HFF-Myc (cell line): ENCODE measurements at regions not wholly inside any gene's neighbourhood (a gene's known extent, or its start where the extent isn't known, plus 50 kb on each side); places are given as distances from the start of the nearest gene placed in this dataset.
A peak's percentile ranks its signal among the peaks of the same experiment; 100 is the strongest.

Experiments
- DNase-seq: peaks from one replicate; pipeline ENCODE4 v3.0.0-alpha.2; 2011; ENCODE audit warnings: low read depth; ENCODE audit errors: extremely low read depth
- H3K4me3 ChIP-seq: replicated peaks from 2 replicates; pipeline ENCODE4 v1.5.1; 2011; ENCODE audit warnings: low read depth, mild to moderate bottlenecking, control low read depth, low read length
- TF ChIP-seq, protein P1 (sequence below): IDR thresholded peaks from 2 replicates; pipeline ENCODE4 v1.5.1; 2012; ENCODE audit warnings: mild to moderate bottlenecking, low read depth, low read length, control low read depth; ENCODE audit errors: missing control alignments

DNA sequence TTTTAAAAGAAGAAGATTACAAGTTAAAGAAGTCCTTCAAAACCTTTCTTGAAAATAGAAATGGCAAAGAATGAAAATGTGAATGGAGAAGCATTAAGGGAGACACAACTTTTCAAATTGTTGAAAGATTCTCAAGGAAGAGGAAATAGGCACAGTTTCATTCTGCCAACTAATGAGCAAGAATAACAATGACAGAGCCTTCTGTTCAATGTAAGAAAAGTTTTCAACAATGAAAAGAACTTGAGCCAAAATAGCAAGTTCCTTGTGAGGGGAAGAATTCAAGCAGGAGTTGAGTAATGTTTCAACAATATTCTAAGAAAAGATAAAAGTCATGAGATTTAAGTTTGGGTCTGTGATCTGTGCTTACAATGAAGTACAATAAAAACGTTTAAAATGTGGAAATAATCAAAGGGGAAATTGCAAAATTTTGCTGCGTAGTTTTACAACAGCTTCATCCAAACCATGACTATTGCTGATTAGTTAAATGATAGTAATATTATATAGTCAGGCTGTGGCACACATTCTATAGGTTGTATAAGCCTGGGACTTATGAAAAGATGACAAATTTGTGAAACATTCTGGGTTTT is 122.6 kb downstream of the METTL4 start:
- DNase-seq: no peak
- no peak overlapping the region for H3K4me3 ChIP-seq
- TF ChIP-seq, protein P1, sequence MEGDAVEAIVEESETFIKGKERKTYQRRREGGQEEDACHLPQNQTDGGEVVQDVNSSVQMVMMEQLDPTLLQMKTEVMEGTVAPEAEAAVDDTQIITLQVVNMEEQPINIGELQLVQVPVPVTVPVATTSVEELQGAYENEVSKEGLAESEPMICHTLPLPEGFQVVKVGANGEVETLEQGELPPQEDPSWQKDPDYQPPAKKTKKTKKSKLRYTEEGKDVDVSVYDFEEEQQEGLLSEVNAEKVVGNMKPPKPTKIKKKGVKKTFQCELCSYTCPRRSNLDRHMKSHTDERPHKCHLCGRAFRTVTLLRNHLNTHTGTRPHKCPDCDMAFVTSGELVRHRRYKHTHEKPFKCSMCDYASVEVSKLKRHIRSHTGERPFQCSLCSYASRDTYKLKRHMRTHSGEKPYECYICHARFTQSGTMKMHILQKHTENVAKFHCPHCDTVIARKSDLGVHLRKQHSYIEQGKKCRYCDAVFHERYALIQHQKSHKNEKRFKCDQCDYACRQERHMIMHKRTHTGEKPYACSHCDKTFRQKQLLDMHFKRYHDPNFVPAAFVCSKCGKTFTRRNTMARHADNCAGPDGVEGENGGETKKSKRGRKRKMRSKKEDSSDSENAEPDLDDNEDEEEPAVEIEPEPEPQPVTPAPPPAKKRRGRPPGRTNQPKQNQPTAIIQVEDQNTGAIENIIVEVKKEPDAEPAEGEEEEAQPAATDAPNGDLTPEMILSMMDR: no peak

DNA sequence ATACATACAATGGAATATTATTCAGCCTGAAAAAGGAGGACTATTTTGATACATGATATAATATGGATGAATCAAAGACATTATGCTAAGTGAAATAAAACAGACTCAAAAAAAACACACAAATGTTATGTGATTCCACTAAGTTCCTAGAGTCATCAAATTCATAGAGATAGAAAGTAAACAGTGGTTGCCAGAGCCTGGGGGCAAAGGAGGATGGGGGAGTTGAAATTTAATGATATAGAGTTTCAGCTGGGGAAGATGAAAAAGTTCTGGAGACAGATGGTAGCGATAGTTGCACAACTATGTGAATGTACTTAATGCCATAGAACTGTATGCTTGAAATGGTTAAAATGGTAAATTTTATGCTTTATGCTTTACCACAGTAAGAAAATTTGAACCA is 119.7 kb downstream of the METTL4 start:
- TF ChIP-seq, protein P1: no peak
- no peak overlapping the region for H3K4me3 ChIP-seq
- no peak for DNase-seq

DNA sequence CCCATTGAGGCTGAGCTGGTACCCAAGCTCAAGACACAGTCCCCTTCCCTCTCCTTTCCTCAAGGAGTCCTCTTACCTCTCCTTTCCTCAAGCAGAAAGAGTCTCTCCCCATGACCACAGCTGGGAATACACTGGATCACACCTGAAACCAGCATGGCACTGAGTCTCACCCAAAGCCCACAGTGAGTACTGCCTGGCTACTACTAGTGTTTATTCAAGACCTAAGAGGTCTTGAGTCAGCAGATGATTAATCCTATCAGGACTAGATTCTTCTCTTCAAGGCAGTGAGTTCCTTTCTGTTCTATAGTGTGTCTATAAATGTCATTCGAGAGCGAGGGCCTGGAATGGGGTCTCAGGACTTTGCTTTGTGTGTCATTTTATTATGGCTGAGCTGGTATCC is 111.4 kb downstream of the METTL4 start:
- TF ChIP-seq, protein P1: no peak
- no peak for DNase-seq
- H3K4me3 ChIP-seq: no peak overlapping the region

DNA sequence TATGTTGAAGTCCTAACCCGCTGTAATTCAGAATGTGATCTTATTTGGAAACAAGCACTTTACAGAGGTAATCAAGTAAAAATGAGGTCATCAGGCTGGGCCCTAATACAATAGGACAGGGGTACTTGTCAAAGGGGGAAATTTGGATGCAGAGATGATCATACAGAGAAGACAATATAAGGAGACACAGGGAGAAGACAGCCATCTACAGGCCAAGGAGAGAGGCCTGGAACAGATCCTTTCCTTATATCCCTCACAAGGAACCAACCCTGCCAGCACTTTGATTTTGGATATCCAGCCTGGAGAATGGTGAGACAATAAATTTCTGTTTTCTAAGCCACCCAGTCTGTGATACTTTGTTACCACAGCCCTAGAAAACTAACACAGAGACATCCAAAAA is 104.3 kb downstream of the METTL4 start:
- TF ChIP-seq, protein P1: no peak
- no peak overlapping the region for H3K4me3 ChIP-seq
- no peak for DNase-seq

DNA sequence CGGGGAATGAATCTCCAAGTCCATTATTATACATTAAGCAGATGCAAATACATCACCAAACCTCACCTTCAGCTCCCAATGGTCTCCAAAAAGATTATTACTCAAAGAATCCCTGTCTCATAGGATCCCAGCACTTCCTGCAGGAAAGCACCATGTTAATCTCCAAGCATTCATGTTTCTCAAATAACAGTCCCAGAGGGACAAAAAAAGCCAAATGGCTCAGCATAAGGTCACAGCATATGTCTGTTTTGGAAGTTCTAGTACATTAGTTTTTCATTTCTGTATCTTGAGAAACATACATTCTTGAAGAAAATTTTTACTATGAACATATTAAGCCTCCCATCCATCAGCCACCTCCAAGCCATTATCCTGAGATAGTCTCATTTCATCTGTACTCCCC is 103.3 kb downstream of the METTL4 start:
- DNase-seq: no peak
- TF ChIP-seq, protein P1: no peak
- no peak overlapping the region for H3K4me3 ChIP-seq

DNA sequence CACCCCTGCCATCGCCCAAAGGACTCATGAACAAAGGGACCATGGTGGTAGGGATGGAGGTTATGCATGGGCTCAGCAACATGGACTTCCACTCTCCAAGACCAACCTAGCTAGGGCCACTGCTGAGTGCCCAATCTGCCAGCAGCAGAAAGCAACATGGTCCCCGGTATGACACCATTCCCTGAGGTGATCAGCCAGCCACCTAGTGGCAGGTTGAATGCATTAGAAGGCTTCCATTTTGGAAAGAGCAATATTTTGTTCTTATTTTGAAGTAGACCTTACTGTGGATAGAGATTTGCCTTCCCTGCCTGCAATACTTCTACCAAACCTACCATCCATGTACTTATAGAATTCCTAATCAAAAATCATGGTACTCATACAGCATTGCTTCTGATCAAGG is 99.8 kb downstream of the METTL4 start:
- no peak for DNase-seq
- TF ChIP-seq, protein P1: peak; percentile 35
- H3K4me3 ChIP-seq: no peak overlapping the region

DNA sequence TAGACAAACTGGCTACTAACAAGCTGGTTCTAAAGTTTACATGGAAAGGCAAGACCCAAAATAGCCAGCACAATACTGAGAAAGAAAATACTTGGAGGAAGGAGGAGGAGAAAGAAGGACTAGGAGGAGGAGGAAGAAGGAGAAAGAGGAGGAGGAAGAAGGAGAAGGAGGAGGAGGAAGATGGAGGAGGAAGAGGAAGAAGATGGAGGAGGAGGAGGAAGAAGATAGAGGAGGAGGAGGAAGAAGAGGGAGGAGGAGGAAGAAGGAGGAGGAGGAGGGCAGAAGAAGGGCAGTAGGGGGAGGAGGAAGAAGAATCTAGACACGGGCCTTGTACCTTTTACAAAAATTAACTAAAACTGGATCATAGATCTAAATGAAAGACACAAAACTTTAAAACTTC is 92.6 kb downstream of the METTL4 start:
- TF ChIP-seq, protein P1: no peak
- no peak for DNase-seq

More for the DNA sequence above, 92.6 kb downstream of the METTL4 start:
- H3K4me3 ChIP-seq: no peak overlapping the region
